Immature natural killer cell (primary cell): ENCODE measurements at regions not wholly inside any gene's neighbourhood (a gene's known extent, or its start where the extent isn't known, plus 50 kb on each side); places are given as distances from the start of the nearest gene placed in this dataset.
"Not testable (repeated sequence)": the region's sequence is repeated elsewhere in the genome, so short reads cannot be mapped to it uniquely, and the experiment has no call there.

ENCODE experiments used
- DNase-seq, 3 donors: peaks; one replicate each; pipeline ENCODE4 v3.0.0; 2022; ENCODE audit warnings: mixed read lengths in 1 of 3
- H3K27ac Mint-ChIP-seq, 6 donors: one replicate each; pipeline ENCODE4 v1.8.0; 2020; ENCODE audit warnings: mixed read lengths in 6 of 6, mild to moderate bottlenecking in 5 of 6, inconsistent platforms in 4 of 6, moderate library complexity in 3 of 6
- H3K27me3 Mint-ChIP-seq, 3 donors: one replicate each; pipeline ENCODE4 v1.8.0; 2020 to 2021; ENCODE audit warnings: low read depth in 3 of 3, mild to moderate bottlenecking in 3 of 3, mixed read lengths in 3 of 3, moderate library complexity in 3 of 3, inconsistent platforms in 1 of 3
- H3K36me3 Mint-ChIP-seq, 3 donors: one replicate each; pipeline ENCODE4 v1.8.0; 2020; ENCODE audit warnings: mixed read lengths in 3 of 3, inconsistent platforms in 2 of 3, mild to moderate bottlenecking in 2 of 3
- H3K4me1 Mint-ChIP-seq, 2 donors: one replicate each; pipeline ENCODE4 v1.8.0; 2020; ENCODE audit warnings: inconsistent platforms in 2 of 2, mild to moderate bottlenecking in 2 of 2, mixed read lengths in 2 of 2, moderate library complexity in 1 of 2
- H3K4me3 Mint-ChIP-seq, 5 donors: one replicate each; pipeline ENCODE4 v1.8.0; 2020; ENCODE audit warnings: mild to moderate bottlenecking in 5 of 5, mixed read lengths in 5 of 5, inconsistent platforms in 3 of 5, moderate library complexity in 3 of 5
- H3K9me3 Mint-ChIP-seq, 6 donors: one replicate each; pipeline ENCODE4 v1.8.0; 2020; ENCODE audit warnings: mild to moderate bottlenecking in 6 of 6, mixed read lengths in 6 of 6, inconsistent platforms in 4 of 6, moderate library complexity in 3 of 6

GRCh38 chr2:204126705-204127104 lies 190.1 kb downstream of the ICOS start:
- Mint-ChIP-seq H3K36me3 (no peaks in the 10 kb centered on the region), H3K27ac (no peak overlapping the region), H3K27me3 (peaks cover 3 to 5% (median 3%) of the 10 kb centered on the region in 3 donors), H3K4me1 (no peaks in the 10 kb centered on the region), H3K4me3 (no peak overlapping the region), H3K9me3 (no peaks in the 10 kb centered on the region)
- no peak for DNase-seq

GRCh38 chr2:204127238-204127637 lies 190.7 kb downstream of the ICOS start:
- no peak for DNase-seq
- no peaks in the 10 kb centered on the region for H3K4me1 Mint-ChIP-seq
- no peak overlapping the region for H3K27ac Mint-ChIP-seq
- no peak overlapping the region for H3K4me3 Mint-ChIP-seq
- no peaks in the 10 kb centered on the region for H3K9me3 Mint-ChIP-seq
- no peaks in the 10 kb centered on the region for H3K36me3 Mint-ChIP-seq
- H3K27me3 Mint-ChIP-seq: peaks cover 3 to 5% (median 4%) of the 10 kb centered on the region in 3 donors

- Mint-ChIP-seq H3K27me3 (peaks cover 0 to 2% (median 1%) of the 10 kb centered on the region in 3 donors), H3K4me1 (no peaks in the 10 kb centered on the region), H3K9me3 (no peaks in the 10 kb centered on the region), H3K27ac (no peak overlapping the region), H3K4me3 (no peak overlapping the region), H3K36me3 (no peaks in the 10 kb centered on the region)
- no peak for DNase-seq
Observed at GRCh38 chr2:204129591-204130294, 193.2 kb downstream of the ICOS start.

GRCh38 chr2:204131621-204132020 lies 195.1 kb downstream of the ICOS start:
- Mint-ChIP-seq H3K9me3 (no peaks in the 10 kb centered on the region), H3K4me3 (no peak overlapping the region), H3K4me1 (no peaks in the 10 kb centered on the region), H3K27ac (no peak overlapping the region), H3K36me3 (no peaks in the 10 kb centered on the region), H3K27me3 (peaks cover 0 to 2% (median 1%) of the 10 kb centered on the region in 3 donors)
- DNase-seq: no peak

GRCh38 chr2:204133476-204133875 lies 196.9 kb downstream of the ICOS start:
- no peak overlapping the region for H3K27ac Mint-ChIP-seq
- H3K9me3 Mint-ChIP-seq: no peaks in the 10 kb centered on the region
- no peak for DNase-seq
- peaks cover 0 to 6% (median 2%) of the 10 kb centered on the region in 3 donors for H3K27me3 Mint-ChIP-seq
- H3K36me3 Mint-ChIP-seq: no peaks in the 10 kb centered on the region
- H3K4me1 Mint-ChIP-seq: no peaks in the 10 kb centered on the region
- no peak overlapping the region for H3K4me3 Mint-ChIP-seq

GRCh38 chr2:204134421-204134820 lies 197.9 kb downstream of the ICOS start:
- H3K36me3 Mint-ChIP-seq: no peaks in the 10 kb centered on the region
- peaks cover under 1 to 6% (median 2%) of the 10 kb centered on the region in 3 donors for H3K27me3 Mint-ChIP-seq

GRCh38 chr2:204135752-204136151 lies 199.2 kb downstream of the ICOS start:
- peaks cover 2 to 6% (median 3%) of the 10 kb centered on the region in 3 donors for H3K27me3 Mint-ChIP-seq
- no peak overlapping the region for H3K4me3 Mint-ChIP-seq
- no peak for DNase-seq
- no peaks in the 10 kb centered on the region for H3K9me3 Mint-ChIP-seq
- H3K27ac Mint-ChIP-seq: no peak overlapping the region
- no peaks in the 10 kb centered on the region for H3K36me3 Mint-ChIP-seq
- H3K4me1 Mint-ChIP-seq: no peaks in the 10 kb centered on the region

More at GRCh38 chr2:204134421-204134820, 197.9 kb downstream of the ICOS start:
- Mint-ChIP-seq H3K9me3 (no peaks in the 10 kb centered on the region), H3K4me3 (no peak overlapping the region), H3K27ac (no peak overlapping the region), H3K4me1 (no peaks in the 10 kb centered on the region)
- DNase-seq: no peak

GRCh38 chr2:204138206-204138605 lies 201.6 kb downstream of the ICOS start:
- H3K36me3 Mint-ChIP-seq: no peaks in the 10 kb centered on the region
- no peak for DNase-seq
- peaks cover 2 to 4% (median 3%) of the 10 kb centered on the region in 3 donors for H3K27me3 Mint-ChIP-seq
- H3K4me3 Mint-ChIP-seq: no peak overlapping the region
- no peak overlapping the region for H3K27ac Mint-ChIP-seq
- peaks cover 0 to 2% (median 0%) of the 10 kb centered on the region in 6 donors for H3K9me3 Mint-ChIP-seq
- H3K4me1 Mint-ChIP-seq: no peaks in the 10 kb centered on the region

- Mint-ChIP-seq H3K27ac (no peak overlapping the region), H3K4me1 (peaks cover 0 to 2% of the 10 kb centered on the region in 2 donors), H3K36me3 (no peaks in the 10 kb centered on the region), H3K27me3 (peaks cover under 1 to 5% (median 4%) of the 10 kb centered on the region in 3 donors), H3K4me3 (no peak overlapping the region), H3K9me3 (peaks cover 0 to 2% (median 0%) of the 10 kb centered on the region in 6 donors)
- no peak for DNase-seq
Observed at GRCh38 chr2:204140246-204140645, 203.7 kb downstream of the ICOS start.

GRCh38 chr2:204143216-204144014 lies 206.9 kb downstream of the ICOS start:
- H3K9me3 Mint-ChIP-seq: peaks cover 0 to 2% (median 0%) of the 10 kb centered on the region in 6 donors
- peaks cover 0 to 11% (median 5%) of the 10 kb centered on the region in 3 donors for H3K27me3 Mint-ChIP-seq
- no peak overlapping the region for H3K4me3 Mint-ChIP-seq
- H3K36me3 Mint-ChIP-seq: no peaks in the 10 kb centered on the region
- peaks cover 6 to 11% of the 10 kb centered on the region in 2 donors for H3K4me1 Mint-ChIP-seq
- H3K27ac Mint-ChIP-seq: no peak overlapping the region
- no peak for DNase-seq

- Mint-ChIP-seq H3K4me1 (peaks cover 6 to 11% of the 10 kb centered on the region in 2 donors), H3K27ac (no peak overlapping the region), H3K9me3 (peaks cover 0 to 2% (median 0%) of the 10 kb centered on the region in 6 donors), H3K4me3 (no peak overlapping the region), H3K36me3 (no peaks in the 10 kb centered on the region), H3K27me3 (peaks cover 0 to 11% (median 4%) of the 10 kb centered on the region in 3 donors)
- DNase-seq: no peak
Observed at GRCh38 chr2:204144492-204144891, 207.9 kb downstream of the ICOS start.

GRCh38 chr2:204145263-204145751 lies 208.7 kb downstream of the ICOS start:
- Mint-ChIP-seq H3K36me3 (no peaks in the 10 kb centered on the region), H3K4me3 (peak overlapping the region; percentile 75 to 90 (median 84)), H3K4me1 (peaks cover 6 to 11% of the 10 kb centered on the region in 2 donors), H3K27me3 (peaks cover 0 to 13% (median 2%) of the 10 kb centered on the region in 3 donors), H3K9me3 (peaks cover 0 to 2% (median 0%) of the 10 kb centered on the region in 6 donors), H3K27ac (peak overlapping the region in 1 of 6 donors; percentile 35)
- DNase-seq: peak; percentile 53 to 70 (median 68)

GRCh38 chr2:204145791-204146190 lies 209.2 kb downstream of the ICOS start:
- Mint-ChIP-seq H3K4me1 (peaks cover 6 to 11% of the 10 kb centered on the region in 2 donors), H3K27ac (no peak overlapping the region), H3K9me3 (peaks cover 0 to 2% (median 0%) of the 10 kb centered on the region in 6 donors), H3K36me3 (no peaks in the 10 kb centered on the region), H3K27me3 (peaks cover 0 to 17% (median 2%) of the 10 kb centered on the region in 3 donors), H3K4me3 (peak overlapping the region; percentile 75 to 90 (median 84))
- DNase-seq: peak in 2 of 3 donors; percentile 2

GRCh38 chr2:204147040-204147439 lies 210.5 kb downstream of the ICOS start:
- not testable (repeated sequence) for H3K36me3 Mint-ChIP-seq, DNase-seq, H3K9me3 Mint-ChIP-seq, H3K4me3 Mint-ChIP-seq, H3K27ac Mint-ChIP-seq
- Mint-ChIP-seq H3K27me3 (peaks cover 0 to 17% (median 3%) of the 10 kb centered on the region in 3 donors), H3K4me1 (peaks cover 6 to 11% of the 10 kb centered on the region in 2 donors)
